SU-DHL-6 (cell line): ENCODE measurements at regions not wholly inside any gene's neighbourhood (a gene's known extent, or its start where the extent isn't known, plus 50 kb on each side); places are given as distances from the start of the nearest gene placed in this dataset.

Source experiments
- H2AFZ ChIP-seq: fragments of 200-600 bp; sonication (generic); 2 replicates; pipeline ENCODE4 v1.6.1; 2014; ENCODE audit warnings: low read depth, mild to moderate bottlenecking, moderate library complexity, mixed read lengths, antibody characterized with exemption, low read length; ENCODE audit not compliant: severe bottlenecking
- H3F3A ChIP-seq: fragments of 200-600 bp; shearing (Covaris generic); 2 replicates; pipeline ENCODE4 v1.6.0; 2016; ENCODE audit warnings: antibody characterized with exemption, mild to moderate bottlenecking; ENCODE audit not compliant: insufficient read depth
- H3K27ac ChIP-seq: fragments of 200-600 bp; sonication (generic); 2 replicates; pipeline ENCODE4 v1.5.1; 2016; ENCODE audit warnings: low read depth, mild to moderate bottlenecking, low read length, moderate library complexity, mixed read lengths
- H3K27me3 ChIP-seq: fragments of 200-600 bp; sonication (generic), shearing (Covaris generic); 2 replicates; pipeline ENCODE4 v1.6.0; 2014; ENCODE audit warnings: mild to moderate bottlenecking, low read length
- H3K36me3 ChIP-seq: fragments of 200-600 bp; sonication (generic); 2 replicates; pipeline ENCODE4 v1.6.1; 2014; ENCODE audit warnings: mild to moderate bottlenecking, low read length, mixed read lengths
- H3K4me2 ChIP-seq: fragments of 300-600, 200-600 bp; shearing (Covaris generic), sonication (generic); 2 replicates; pipeline ENCODE4 v1.6.0; 2014; ENCODE audit warnings: low read length, low read depth, mild to moderate bottlenecking; ENCODE audit not compliant: poor library complexity, severe bottlenecking
- H3K4me3 ChIP-seq: fragments of 200-600 bp; sonication (generic); 2 replicates; pipeline ENCODE4 v1.5.1; 2014; ENCODE audit warnings: antibody characterized with exemption, low read length, mild to moderate bottlenecking, mixed read lengths; ENCODE audit not compliant: insufficient read depth, poor library complexity, severe bottlenecking
- H3K79me2 ChIP-seq: fragments of 200-600 bp; sonication (generic); 2 replicates; pipeline ENCODE4 v1.6.1; 2014; ENCODE audit warnings: mild to moderate bottlenecking, low read length, moderate library complexity; ENCODE audit not compliant: insufficient read depth
- H3K9ac ChIP-seq: fragments of 200-600 bp; sonication (generic); 2 replicates; pipeline ENCODE4 v1.7.0; 2014; ENCODE audit warnings: mild to moderate bottlenecking, low read length
- H3K9me2 ChIP-seq: fragments of 200-600 bp; sonication (generic); replicated peaks from 2 replicates; pipeline ENCODE4 v1.6.1; 2014; ENCODE audit warnings: low read length; ENCODE audit not compliant: insufficient read depth
- H3K9me3 ChIP-seq: fragments of 200-600 bp; sonication (generic); 2 replicates; pipeline ENCODE4 v1.6.1; 2014; ENCODE audit warnings: low read length, mixed read lengths; ENCODE audit not compliant: insufficient read depth
- H4K20me1 ChIP-seq: fragments of 200-600 bp; sonication (generic); 2 replicates; pipeline ENCODE4 v1.6.1; 2014; ENCODE audit warnings: low read depth, mild to moderate bottlenecking, antibody characterized with exemption, low read length, moderate library complexity, mixed read lengths
- EZH2phosphoT487 ChIP-seq: fragments of 200-600 bp; sonication (generic), shearing (Covaris generic); conservative IDR thresholded peaks from 2 replicates; pipeline ENCODE4 v1.6.1; 2018; ENCODE audit warnings: mild to moderate bottlenecking, antibody characterized with exemption, low read length, moderate library complexity, mixed read lengths
- TF ChIP-seq, protein P1 (sequence below): fragments of 200-600 bp; sonication (generic); IDR thresholded peaks from one replicate; pipeline ENCODE4 v1.5.1; 2017; ENCODE audit warnings: antibody characterized with exemption, mild to moderate bottlenecking, low read length, moderate library complexity; ENCODE audit not compliant: insufficient read depth, poor library complexity, severe bottlenecking

DNA sequence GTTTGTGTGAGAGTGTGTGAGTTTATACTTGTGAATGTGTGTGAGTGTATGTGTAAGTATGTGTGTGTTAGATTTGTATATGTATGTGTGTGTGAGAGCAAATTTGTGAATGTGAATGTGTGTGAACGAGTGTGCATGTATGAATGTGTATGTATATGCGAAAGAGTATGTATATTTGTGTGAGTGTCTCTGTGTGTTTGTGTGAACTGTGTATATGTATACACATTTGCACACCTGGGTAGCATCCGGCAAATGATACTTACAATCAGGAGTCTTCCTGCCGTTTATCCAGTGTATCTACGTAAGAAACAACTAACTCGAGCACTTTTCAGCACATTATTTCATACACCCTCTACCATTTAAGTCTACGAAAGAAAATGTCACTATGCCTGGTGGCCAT is 487.4 kb downstream of the TNS3 start:
- no peak for TF ChIP-seq EZH2phosphoT487
- TF ChIP-seq, protein P1, sequence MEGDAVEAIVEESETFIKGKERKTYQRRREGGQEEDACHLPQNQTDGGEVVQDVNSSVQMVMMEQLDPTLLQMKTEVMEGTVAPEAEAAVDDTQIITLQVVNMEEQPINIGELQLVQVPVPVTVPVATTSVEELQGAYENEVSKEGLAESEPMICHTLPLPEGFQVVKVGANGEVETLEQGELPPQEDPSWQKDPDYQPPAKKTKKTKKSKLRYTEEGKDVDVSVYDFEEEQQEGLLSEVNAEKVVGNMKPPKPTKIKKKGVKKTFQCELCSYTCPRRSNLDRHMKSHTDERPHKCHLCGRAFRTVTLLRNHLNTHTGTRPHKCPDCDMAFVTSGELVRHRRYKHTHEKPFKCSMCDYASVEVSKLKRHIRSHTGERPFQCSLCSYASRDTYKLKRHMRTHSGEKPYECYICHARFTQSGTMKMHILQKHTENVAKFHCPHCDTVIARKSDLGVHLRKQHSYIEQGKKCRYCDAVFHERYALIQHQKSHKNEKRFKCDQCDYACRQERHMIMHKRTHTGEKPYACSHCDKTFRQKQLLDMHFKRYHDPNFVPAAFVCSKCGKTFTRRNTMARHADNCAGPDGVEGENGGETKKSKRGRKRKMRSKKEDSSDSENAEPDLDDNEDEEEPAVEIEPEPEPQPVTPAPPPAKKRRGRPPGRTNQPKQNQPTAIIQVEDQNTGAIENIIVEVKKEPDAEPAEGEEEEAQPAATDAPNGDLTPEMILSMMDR, result no peak
- Histone ChIP-seq H3K27ac (no peak overlapping the region), H3K9ac (no peak overlapping the region), H3K4me2 (no peak overlapping the region), H4K20me1 (no peaks in the 10 kb centered on the region), H3K9me2 (no peaks in the 10 kb centered on the region), H2AFZ (no peak overlapping the region), H3K79me2 (no peaks in the 10 kb centered on the region), H3K9me3 (no peaks in the 10 kb centered on the region), H3F3A (no peaks in the 10 kb centered on the region), H3K27me3 (no peaks in the 10 kb centered on the region), H3K4me3 (no peak overlapping the region), H3K36me3 (no peaks in the 10 kb centered on the region)

DNA sequence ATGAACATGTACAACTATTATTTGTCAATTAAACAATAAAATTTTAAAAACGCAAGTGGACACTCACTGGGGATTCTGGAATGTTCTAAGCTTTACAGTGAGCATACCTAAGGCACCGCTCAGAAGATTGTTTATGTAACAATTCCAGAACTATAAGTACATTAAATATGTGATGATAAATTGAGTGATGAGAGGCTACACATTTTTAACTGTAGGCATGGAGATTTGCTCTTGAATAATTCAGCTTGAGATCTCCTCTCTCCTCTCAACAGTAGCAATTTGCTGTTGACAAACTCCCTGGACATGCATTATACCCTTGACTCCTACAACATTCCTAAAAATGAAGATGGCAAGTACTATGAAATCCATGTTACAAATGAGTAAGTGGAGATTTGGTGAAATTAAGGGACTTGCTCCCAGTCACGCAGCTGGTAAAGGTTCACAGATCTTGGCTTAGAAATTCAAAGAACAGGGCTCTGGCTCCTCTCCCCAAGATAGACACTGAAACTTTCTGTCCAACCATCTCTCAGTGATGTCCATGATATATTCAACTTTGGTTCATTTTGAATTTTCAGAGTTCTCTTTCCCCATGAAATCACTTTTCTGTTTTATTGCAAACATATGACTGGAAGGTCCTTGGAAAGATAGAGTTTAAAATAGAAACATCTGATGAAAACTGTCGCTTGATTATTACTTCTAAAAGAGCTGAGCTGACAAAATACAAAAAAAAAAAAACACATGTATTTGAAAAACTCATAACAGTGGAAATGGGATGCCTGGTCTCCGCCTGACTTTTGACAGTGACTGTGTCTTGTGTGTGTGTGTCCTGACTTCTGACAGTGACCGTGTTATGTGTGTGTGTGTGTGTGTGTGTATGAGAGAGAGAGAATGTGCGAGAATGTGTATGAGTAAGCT is 488.3 kb downstream of the TNS3 start:
- Histone ChIP-seq H3K9me2 (no peaks in the 10 kb centered on the region), H3K79me2 (no peaks in the 10 kb centered on the region), H3K4me3 (no peak overlapping the region), H4K20me1 (no peaks in the 10 kb centered on the region), H3K9me3 (no peaks in the 10 kb centered on the region), H3F3A (no peaks in the 10 kb centered on the region), H3K9ac (no peak overlapping the region), H3K27me3 (no peaks in the 10 kb centered on the region), H3K4me2 (no peak overlapping the region), H3K36me3 (no peaks in the 10 kb centered on the region), H2AFZ (no peak overlapping the region), H3K27ac (no peak overlapping the region)
- no peak for TF ChIP-seq EZH2phosphoT487
- TF ChIP-seq, protein P1, result no peak

DNA sequence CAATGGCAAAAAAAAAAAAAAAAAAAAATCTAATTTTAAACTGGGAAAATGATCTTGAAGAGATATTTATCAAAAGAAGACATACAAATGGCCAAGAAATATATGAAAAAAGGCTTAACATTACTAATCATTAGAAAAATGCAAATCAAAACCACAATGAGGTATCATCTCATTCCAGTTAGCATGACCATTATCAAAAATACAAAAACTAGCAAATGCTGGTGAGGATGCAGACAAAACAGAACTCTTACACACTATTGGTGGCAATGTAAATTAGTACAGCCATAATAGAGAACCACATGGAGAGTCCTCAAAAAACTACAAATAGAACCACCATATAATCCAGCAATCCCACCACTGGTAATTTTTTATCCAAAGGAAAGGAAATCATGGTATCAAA is 489.6 kb downstream of the TNS3 start:
- H3K9me2 ChIP-seq, result no peaks in the 10 kb centered on the region
- no peaks in the 10 kb centered on the region for H3F3A ChIP-seq
- H3K4me2 ChIP-seq, result no peak overlapping the region
- no peaks in the 10 kb centered on the region for H4K20me1 ChIP-seq
- no peaks in the 10 kb centered on the region for H3K27me3 ChIP-seq
- H2AFZ ChIP-seq, result no peak overlapping the region
- no peak overlapping the region for H3K9ac ChIP-seq
- H3K36me3 ChIP-seq, result no peaks in the 10 kb centered on the region
- H3K4me3 ChIP-seq, result no peak overlapping the region
- H3K27ac ChIP-seq, result no peak overlapping the region
- H3K9me3 ChIP-seq, result no peaks in the 10 kb centered on the region
- TF ChIP-seq EZH2phosphoT487, result no peak
- TF ChIP-seq, protein P1, result no peak
- no peaks in the 10 kb centered on the region for H3K79me2 ChIP-seq
